GM18517 (cell line): ENCODE measurements at regions not wholly inside any gene's neighbourhood (a gene's known extent, or its start where the extent isn't known, plus 50 kb on each side); places are given as distances from the start of the nearest gene placed in this dataset.
"Not testable (repeated sequence)": the region's sequence is repeated elsewhere in the genome, so short reads cannot be mapped to it uniquely, and the experiment has no call there.

ENCODE experiments used
- ATAC-seq: cut with Tn5 transposase; IDR thresholded peaks from one replicate; pipeline ENCODE4 v1.9.1; 2021; ENCODE audit warnings: mild to moderate bottlenecking, moderate library complexity; ENCODE audit not compliant: unreplicated experiment

DNA sequence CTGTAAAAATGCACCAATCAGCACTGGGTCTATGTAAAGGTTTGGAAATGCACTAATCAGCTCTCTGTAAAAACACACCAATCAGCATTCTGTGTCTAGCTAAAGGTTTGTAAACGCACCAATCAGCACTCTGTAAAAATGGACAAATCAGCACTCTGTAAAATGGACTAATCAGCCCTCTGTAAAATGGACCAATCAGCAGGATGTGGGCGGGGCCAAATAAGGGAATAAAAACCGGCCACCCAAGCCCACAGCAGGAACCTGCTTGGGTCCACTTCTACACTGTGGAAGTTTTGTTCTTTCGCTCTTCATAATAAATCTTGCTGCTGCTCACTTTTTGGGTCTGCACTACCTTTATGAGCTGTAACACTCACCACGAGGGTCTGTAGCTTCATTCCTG, 101.0 kb downstream of the SMC2 start:
- not testable (repeated sequence) for ATAC-seq

GRCh38 chr9:104200456-104200994, 106.4 kb downstream of the SMC2 start:
- ATAC-seq: no peak

DNA sequence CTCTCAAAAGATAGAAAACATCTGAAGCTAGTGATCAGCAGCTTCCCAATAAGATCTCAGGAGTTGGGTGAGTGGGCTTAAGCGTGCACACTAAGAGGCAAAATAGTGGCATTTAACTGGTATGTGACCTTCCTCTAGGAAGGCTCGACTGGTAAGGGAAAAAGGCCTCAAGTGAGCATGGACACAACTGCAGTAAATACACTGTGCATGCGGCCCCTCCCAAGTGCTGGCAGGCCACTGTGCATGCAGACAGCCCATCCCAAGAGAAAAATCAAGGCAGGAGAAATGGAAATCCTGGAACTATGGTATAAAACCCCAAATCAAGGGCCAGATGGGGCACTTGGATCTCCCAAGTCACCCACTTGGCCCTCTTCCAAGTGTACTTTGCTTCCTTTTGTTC, 112.7 kb downstream of the SMC2 start:
- ATAC-seq: no peak

GRCh38 chr9:104209387-104209786, 115.3 kb downstream of the SMC2 start:
- ATAC-seq: no peak

DNA sequence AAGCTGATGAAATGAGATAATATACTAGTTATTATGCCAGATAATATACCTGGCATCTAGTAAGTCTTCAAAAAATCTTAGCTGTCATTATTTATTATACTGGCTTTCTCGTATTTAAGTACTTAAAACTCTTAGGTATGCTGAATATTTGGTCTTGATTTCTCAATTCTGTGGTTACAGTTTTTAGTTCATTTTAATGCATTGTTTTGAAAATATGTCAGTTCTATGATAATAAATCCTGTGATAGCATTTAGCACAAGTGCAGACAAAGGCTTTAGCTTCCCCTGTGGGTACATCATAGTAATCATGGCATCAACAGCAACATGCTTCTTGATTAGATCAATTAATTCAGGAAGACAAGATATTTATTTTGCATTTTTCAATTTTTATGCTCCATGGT, 133.0 kb downstream of the SMC2 start:
- no peak for ATAC-seq

- no peak for ATAC-seq
These were observed 138.8 kb downstream of the SMC2 start for GRCh38 chr9:104232781-104233341.

- ATAC-seq: no peak
These were observed 139.3 kb downstream of the SMC2 start for GRCh38 chr9:104233366-104233765.

DNA sequence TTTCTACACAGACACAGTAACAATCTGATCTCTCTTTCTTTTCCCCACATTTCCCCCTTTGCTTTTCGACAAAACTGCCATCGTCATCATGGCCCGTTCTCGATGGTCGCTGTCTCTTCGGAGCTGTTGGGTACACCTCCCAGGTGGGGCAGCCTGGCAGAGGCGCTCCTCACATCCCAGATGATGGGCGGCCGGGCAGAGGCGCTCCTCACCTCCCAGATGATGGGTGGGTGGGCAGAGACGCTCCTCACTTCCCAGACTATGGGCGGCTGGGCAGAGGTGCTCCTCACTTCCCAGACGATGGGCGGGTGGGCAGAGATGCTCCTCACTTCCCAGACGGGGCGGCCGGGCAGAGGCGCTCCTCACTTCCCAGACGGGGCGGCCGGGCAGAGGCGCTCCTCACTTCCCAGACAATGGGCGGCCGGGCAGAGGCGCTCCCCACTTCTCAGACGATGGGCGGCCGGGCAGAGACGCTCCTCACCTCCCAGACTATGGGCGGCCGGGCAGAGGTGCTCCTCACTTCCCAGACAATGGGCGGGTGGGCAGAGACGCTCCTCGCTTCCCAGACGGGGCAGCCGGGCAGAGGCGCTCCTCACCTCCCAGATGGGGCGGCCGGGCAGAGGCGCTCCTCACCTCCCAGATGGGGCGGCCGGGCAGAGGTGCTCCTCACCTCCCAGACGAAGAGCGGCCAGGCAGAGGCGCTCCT, 140.7 kb downstream of the SMC2 start:
- ATAC-seq: not testable (repeated sequence)

- ATAC-seq: not testable (repeated sequence)
These were observed 141.4 kb downstream of the SMC2 start for GRCh38 chr9:104235347-104236120.

GRCh38 chr9:104238668-104239067, 144.6 kb downstream of the SMC2 start:
- no peak for ATAC-seq

DNA sequence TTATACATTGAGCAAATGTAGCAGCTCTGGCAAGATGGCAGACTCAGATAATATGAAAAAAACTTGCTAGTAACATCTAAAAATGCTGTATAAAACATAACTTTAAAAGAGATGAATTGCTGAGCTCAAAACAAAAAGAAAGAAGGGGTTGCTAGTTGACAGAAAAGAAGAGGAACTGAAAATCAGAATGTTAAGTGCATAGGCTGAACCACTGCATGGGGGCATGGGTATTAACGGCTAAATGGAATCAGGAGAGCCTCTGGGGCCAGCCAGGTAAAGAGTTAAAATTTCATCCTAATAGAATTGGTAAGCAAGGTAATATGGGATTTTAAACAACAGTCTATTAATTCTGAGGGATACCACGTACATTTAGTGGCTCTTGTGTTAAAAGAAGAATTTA, 146.8 kb downstream of the SMC2 start:
- no peak for ATAC-seq

DNA sequence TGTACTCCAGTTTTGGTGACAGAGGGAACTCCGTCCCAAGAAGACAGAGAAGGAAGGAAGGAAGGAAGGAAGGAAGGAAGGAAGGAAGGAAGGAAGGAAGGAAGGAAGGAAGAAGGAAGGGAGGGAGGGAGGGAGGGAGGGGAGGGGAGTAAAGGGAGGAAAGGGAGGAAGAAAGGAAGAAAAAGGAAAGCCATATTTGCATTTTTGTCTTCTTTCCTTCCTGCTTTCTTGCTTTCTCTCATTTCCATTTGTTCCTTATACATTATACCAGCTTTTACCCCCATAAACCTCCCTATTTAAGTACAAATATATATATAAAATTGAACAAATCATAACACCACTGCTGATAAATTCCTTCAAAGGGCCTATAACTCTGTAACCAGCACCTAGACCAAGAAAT, 151.8 kb downstream of the SMC2 start:
- ATAC-seq: no peak

- no peak for ATAC-seq
These were observed 153.9 kb downstream of the SMC2 start for GRCh38 chr9:104247899-104248460.

GRCh38 chr9:104256031-104256695, 162.1 kb downstream of the SMC2 start:
- ATAC-seq: no peak

DNA sequence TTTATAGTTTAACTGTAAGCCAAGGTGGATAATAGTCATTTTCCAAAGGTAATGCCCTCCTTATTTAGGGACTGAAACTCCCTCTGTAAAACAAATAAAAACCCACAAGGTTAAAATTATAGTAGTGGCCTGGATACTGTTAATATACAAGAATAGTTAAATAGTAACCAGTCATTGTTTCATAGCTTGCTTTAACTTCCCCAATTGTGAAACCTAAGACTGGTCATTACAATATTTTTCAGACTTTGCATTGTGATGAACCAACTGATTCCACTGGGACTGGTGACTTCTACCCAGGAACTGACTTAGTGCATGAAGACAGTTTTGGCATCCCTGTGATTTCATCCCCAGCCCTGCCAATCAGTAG, 162.6 kb downstream of the SMC2 start:
- no peak for ATAC-seq

GRCh38 chr9:104258296-104259011, 164.3 kb downstream of the SMC2 start:
- no peak for ATAC-seq

- ATAC-seq: no peak
These were observed 165.9 kb downstream of the SMC2 start for GRCh38 chr9:104260004-104260403.

DNA sequence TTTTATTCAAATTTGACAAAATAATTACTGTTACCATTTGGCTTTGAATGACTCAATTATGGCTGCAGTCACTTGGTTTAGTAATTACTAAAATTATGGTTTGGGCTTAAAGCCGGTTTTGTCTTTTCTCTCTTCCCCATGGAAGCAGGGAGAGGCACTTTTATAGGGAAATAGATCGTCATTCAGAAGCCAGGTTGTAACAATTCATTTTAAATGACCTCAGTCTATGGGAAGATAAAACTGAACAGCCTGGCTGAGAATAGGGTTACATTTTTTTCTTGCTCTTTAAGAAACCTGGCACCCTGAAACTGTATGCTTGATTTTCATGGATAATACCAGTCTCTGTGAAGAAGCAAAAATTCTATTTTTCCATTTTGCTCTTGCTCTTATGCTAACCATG, 169.8 kb downstream of the SMC2 start:
- ATAC-seq: no peak

- ATAC-seq: no peak
These were observed 170.3 kb downstream of the SMC2 start for GRCh38 chr9:104264431-104264830.

DNA sequence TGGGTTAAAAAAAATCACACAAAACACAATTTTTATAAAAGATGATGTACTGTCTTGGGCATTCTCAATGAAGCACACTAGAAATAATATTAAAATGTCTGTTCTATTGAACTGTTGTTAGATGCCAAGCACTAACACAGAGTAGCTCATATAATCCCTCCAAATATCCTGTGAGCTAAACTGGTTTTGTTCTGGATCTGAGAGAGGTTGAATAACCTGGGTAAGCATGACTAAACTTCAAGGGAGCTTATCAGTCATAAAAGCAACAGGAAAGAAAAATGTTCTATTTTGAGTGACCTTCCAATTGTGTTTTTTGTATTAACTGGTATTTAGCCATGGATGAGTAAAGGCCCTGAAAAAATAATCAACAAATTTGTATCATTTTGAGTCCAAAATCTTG, 175.3 kb downstream of the SMC2 start:
- no peak for ATAC-seq
